GM19467 (cell line): ENCODE measurements at regions not wholly inside any gene's neighbourhood (a gene's known extent, or its start where the extent isn't known, plus 50 kb on each side); places are given as distances from the start of the nearest gene placed in this dataset.
"Not testable (repeated sequence)": the region's sequence is repeated elsewhere in the genome, so short reads cannot be mapped to it uniquely, and the experiment has no call there.

Experiments used
- ATAC-seq: cut with Tn5 transposase; IDR thresholded peaks from one replicate; pipeline ENCODE4 v1.9.1; 2021; ENCODE audit warnings: mild to moderate bottlenecking, moderate library complexity; ENCODE audit not compliant: unreplicated experiment

DNA sequence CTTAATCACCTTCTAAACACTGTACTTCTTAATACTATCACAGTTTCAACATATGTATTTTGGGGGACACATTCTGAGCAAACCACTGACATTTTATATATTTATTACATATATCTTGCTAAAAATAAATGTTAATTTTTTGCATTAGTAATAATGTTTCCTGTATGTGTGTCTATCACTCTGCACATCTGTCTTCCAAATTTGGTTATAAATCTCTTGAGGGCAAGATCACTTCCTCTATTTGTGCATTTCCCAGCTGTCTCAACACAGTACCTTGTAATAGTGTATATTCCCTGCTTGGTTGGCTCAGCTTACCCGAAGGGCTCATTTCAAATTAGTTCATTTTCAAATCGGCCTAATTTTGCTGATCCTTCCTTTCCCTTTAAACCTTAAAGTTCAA lies 617.1 kb upstream of the GYPC start:
- ATAC-seq: no peak

DNA sequence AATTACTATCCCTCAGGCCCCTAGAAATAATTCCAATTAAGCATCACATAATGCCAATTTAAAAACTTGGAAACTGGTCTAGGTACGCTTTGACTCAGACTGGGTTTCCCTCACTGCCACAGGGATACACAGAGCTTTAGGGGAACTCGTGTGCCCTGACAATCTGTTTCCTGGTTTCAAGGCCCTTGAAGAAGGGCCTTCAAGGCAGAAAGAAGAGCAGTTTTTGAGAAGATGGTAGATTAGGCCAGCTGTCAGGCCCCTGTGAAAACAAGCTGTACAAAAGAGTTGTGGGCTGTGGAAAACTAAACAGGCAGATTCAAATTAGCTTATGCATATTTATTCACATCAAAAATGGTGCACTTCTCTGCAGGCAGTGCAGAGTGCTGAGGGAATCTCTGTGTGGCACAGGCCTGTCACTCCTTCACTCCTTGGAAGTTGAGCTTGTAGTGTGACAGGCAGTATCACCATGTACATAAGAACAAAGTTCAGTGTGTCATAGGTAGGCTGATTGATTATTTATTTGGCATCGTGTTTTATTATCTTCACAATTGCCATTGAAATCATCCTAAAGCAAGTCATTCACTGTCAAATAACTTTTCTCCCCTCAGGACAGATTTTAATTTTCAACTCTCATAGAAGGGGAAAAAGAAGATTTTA lies 614.4 kb upstream of the GYPC start:
- no peak for ATAC-seq

DNA sequence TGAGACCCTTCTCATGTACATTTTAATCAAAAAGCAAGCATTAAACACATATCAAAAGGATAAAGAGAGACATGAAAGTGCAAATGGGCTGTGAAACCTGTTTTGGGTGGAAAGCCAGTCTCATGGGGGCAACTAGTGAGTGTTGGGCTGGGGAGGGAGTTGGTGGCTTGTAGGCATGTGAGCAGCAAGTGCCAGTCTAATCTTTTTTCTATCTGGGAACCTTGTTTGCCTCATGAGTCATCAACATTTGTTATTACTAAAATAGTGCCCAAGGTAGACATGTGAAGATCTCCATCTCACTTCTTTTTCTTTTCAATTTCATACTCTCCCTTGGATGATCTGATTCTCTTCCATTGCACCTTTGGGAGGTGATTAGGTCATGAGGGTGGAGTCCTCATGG lies 613.9 kb upstream of the GYPC start:
- ATAC-seq: no peak

DNA sequence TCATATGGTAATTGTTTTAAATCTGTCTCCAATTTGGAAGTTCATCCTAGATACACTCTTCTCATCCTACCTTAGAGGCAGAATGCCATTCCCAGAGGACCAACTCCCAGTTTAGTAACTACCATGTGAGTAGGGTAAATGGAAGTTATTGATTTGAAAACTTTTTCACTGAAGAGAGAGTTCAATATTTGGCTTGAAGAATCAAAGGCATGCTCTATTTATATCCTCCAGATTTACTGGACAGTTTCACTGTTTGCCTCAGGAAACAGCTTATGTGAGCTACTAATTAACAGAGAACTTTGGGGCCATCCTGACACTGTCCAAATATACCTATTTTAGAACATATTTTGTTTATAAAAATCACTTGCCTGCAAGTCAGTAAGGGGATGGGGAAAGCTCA lies 607.2 kb upstream of the GYPC start:
- no peak for ATAC-seq

DNA sequence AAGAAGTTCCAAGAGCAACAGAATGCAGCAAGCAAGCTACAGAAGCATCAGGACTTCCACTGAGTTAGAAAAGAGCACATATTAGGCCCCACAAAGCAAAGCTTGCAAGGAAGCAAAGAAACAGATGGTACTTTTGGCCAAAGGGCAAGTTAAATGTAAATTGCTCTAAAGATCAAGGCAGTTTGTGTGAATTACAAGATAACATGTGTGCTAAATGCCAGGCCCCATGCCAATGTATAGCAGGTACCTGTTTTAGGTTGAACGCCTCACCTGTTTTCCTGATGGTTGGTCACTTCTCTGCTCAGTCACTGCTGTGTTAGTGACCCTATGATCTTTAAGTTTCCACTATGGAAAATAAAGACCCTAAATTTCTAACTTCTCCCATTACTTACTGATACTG lies 606.5 kb upstream of the GYPC start:
- no peak for ATAC-seq

DNA sequence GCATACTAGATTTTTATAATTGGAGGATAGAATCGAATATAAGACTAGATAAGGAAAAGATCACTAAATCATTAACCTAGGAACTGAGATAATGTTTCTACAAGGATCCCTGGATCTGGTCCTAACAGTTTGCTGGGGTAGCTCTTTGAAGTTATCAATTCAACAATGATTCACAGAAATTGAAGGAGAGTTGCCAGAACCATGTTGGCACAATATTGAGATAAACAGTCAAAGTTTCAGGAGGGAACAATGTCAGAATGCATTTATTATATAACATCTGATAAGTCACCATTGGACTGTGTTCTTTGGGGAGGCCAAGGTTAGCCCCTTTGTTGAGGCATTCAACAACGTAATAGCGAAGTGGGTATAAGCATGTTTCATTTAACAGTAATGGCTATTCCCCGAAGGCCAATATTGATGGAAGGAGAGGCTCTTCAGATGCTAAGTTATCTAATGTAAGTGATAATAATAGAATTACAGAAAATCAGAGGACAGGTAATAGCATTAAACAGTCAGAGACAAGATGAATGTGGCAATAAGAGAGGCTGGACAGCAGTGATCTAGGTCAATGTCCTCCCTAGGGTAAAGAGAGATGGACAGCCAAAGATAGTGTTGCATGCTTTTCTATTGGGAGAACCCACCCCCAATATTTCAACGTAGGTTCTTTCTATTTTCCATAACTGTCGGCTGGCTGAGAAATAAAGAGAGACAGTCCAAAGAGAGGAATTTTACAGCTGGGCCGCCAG lies 604.8 kb upstream of the GYPC start:
- no peak for ATAC-seq

DNA sequence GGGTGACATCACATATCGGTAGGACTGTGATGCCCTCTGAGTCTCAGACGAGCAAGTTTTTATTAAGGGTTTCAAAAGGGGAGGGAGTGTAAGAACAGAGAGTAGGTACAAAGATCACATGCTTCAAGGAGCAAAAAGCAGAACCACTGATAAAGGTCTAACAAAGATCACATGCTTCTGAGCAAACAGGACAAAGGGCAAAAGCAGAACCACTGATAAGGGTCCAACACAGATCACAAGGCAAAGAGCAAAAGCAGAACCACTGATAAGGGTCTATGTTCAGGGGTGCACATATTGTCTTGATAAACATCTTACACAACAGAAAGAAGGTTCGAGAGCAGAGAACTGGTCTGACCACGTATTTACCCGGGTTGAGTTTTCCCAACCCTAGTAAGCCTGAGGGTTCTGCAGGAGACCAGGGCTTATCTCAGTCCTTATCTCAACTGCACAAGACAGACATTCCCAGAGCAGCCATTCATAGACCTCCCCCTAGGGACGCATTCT lies 604.2 kb upstream of the GYPC start:
- ATAC-seq: not testable (repeated sequence)

DNA sequence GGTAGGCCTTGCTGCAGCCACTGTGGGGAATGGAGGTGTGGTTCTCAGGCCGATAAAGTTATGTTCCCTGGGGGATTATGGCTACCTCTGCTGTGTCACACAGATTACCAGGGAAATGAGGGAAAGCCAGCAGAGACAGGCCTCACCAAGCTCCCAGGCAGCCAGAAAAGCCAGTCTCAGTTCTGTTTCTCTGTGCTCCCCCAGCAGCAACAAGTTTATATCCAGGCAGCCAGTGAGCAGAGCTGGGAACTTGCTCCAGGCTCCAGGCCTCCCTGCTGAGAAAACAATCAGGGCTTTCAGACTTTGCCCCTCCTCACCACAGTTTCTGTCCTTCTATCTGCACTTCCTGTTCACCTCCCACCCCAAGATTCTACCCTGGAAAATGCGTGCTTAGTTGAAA lies 596.6 kb upstream of the GYPC start:
- no peak for ATAC-seq

DNA sequence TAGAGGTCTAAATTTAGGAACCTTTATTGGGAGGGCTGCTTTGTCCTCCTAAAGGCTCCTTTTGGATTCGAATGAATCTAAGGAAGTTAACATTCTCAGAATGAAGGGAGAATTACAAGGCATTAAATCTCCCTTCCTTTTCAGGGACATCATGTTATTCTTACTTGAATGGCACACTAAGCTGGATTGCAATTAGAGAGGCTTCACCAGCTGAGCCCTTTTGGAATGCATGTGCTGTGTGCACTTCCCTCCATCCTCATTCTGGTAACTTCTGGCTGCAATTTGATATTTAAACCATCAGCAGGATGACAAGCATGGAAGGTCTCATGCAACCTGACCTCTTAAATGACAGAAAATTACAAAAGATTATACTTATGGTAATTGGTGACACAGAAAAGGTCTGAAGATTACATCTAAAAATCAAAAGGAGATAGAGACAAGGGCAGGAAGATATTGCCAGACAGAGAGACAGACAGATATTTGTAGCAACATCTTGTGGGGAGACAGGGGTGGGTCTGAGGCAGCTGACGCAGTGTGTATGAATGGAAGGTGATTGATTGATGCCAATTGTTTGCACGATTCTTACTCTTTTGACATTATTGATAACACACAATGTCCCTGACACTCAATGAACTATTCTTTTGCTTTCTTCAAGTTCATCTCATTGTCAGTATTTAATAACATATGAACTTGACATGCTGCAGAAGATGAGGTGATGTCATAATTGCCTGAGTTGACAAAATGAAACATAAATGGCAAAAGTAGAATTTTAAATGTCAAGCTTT lies 570.8 kb upstream of the GYPC start:
- no peak for ATAC-seq

DNA sequence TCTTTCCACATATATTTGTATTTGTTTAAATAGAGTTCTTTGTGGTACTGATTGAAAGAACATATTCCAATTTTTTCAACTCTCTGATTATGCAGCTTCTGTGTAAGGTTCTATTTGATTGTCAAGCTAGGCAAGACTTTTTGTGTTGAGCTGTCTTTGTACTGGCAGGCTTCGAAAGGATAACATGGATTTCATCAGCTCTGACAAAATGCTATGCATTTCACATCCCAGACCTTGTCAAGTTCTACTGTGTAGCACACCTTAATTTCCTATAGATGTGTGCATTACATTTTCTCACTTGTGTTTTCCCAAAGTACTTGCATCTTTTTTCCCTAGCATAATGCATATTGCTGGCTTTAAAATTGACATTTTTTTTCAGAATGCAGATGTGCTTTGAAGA lies 555.0 kb upstream of the GYPC start:
- no peak for ATAC-seq

DNA sequence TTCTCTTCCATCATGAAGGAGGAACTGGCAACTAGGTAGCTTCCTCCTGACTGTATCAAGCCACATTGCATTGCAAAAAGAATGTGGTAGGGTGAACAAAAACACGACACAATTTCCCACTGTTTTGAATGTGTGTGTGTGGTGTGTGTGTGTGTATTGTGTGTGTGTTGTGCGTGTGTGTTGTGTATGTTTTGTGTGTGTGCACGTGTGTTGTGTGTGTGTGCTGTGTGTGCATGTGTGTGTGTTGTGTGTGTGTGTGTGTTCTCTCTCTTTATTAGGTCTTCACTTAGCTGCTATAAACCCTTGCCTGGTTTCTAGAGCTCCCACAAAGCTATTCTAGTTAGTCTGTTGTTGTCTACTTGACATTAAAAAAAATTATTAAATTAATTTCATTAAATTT lies 550.0 kb upstream of the GYPC start:
- ATAC-seq: no peak

DNA sequence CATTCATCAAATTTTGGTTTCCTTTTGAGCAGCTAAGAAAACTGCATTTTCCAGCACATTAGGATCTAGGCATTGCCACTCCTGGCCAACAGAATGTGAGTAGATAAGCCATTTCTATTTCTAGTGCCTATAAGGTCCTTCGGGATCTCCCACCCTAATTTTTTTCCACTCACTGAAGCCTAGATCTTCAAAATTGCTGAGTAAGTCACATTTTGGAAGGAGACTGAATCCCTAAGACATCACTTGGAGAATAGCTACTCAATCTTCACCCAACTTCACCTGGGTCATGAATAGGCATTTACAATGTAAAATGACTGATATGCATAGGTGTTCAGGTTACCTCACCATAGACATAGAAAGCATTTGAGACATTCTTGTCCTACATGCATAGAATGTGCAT lies 548.1 kb upstream of the GYPC start:
- ATAC-seq: no peak

DNA sequence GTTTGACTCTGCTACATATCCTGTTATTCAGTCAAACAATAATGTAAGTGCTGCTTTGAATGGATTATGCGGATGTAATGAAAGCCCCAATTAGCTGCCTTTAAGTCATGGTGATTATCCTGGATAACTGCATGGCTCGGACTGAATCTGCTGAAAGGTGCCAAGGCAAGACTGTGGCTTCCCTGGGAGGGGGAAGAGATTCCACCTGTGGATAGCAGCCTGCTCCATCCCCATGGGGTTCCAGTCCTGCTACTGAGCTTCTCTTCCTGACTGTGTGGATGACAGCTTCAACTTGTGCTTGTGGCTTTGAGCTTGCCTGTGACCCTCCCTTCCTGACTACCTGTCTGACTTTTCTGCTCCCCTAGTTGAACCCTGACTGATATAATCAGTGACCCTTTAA lies 540.0 kb upstream of the GYPC start:
- ATAC-seq: no peak

DNA sequence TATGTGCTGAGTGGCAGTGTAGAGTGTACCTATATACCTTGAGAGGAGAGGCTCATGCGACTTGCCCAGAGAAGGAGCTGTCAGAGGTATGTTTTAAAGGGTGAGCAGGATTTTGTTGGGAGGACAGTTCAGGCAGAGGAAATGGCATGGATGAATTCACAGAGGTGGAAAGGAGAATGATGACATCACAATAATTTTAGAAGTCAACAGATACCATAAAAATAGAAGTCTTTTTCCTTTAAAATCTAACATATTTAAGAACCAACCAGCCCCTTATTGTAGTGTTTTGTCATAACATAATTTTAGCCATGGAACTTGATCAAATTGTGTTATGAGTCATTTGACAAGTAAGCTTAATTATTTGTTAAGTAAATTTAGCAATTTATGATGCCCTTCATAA lies 538.1 kb upstream of the GYPC start:
- no peak for ATAC-seq

DNA sequence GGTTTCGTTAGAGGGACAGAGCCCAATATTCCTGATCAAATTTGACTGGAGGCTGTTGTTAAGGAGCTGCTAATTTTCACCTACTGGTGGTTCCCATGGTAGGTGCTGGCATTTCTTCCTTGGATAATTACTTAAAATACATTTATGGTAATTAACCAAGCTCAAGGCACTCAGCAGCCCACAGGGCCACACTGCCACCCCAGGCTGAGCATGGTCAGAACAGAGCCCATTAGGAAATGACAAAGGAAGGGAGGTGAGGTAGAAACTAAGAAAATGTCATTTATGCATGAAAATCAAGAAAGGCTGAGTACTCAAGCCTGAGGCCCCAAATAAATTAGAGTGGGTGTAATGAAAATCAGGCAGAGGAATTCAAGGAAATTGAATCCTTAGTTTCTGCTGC lies 510.2 kb upstream of the GYPC start:
- no peak for ATAC-seq

DNA sequence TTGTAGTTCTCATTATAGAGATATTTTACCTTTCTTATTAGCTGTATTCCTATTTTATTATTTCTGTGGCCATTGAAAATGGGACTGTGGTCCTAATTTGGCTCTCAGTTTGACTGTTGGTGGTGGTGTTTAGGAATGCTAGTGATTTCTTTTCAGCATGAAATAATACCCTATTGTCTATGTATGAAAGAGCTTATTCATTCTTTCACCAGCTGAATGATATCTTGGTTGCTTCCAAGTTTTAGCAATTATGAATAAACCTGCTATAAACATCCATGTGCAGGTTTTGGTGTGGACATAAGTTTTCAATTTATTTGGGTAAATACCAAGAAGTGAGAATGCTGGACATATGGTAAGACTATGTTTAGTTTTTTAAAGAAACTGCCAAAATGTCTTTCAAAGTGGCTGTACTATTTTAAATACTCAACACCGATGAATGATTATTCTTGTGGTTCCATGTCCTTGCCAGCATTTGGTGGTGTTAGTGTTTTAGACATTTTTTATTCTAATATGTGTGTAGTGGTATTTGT lies 501.6 kb upstream of the GYPC start:
- no peak for ATAC-seq

DNA sequence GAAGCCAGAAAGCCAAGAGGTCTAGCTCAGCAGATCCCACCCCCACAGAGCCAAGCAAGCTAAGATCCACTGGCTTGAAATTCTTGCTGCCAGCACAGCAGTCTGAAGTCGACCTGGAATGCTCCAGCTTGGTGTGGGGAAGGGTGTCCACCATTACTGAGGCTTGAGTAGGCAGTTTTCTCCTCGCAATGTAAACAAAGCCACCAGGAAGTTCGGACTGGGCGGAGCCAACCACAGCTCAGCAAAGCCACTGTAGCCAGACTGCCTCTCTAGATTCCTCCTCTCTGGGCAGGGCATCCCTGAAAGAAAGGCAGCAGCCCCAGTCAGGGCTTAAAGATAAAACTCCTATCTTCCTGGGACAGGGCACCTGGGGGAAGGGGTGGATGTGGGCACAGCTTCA lies 495.0 kb upstream of the GYPC start:
- ATAC-seq: not testable (repeated sequence)

DNA sequence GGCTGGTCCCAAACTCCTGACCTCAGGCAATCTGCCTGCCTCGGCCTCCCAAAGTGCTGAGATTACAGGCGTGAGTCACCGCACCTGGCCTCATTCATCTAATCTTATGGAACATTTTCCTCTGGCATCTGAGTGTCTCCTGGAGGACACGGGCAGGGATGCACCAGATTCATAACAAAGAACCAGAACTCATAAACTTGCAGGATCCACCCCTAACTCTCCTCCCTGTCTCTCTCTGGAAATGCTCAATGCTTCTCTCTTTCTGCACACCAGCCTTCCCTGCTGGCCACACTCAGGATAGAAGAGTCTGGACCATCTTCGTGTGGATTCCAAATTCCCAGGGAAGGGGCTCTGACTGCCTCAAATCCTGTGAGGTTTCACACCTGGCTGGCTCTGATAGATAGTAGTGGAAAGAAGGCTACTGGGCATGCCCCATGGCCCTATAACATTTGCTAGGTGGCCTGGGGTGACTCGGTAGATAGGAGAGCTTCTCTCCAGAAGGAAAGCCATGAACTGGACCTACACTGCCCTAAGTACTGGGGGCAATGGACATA lies 483.2 kb upstream of the GYPC start:
- no peak for ATAC-seq

DNA sequence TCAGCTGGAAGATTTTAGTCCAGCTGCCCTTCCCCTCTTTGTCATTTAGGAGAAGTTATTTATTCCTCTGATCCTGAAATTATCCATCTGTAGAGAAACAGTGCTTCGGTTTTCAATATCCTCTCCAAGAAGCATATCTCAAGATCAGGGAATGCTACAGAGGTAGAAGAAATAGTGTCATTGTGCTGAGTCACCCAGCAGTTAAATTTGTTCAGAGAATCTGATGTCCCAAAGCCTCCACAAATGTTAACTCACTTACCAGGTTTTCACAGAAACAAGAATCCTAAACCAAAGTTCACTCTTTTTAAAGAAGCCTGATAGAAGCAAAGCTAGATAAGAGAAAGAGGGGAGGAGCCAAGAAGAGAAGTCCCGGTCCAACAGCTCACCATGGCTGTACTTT lies 480.7 kb upstream of the GYPC start:
- ATAC-seq: no peak

DNA sequence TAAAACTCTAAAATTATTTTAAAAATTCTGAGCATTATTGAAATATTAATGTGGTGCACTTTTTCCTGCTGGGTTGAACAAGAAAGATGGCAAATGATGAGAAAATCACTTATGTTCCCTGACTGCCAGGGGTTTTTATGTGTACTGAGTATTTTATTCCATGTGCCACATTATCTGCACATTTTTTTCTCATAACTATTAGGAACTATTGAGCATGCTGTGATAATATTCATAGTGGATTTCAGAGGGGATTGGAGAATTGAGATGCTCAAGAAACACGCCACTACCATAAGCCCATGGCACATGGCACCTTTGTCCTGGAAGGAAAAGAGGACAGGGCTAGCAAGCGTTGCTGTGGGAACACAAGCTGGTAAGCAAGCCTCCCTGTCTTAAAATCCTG lies 478.5 kb upstream of the GYPC start:
- no peak for ATAC-seq

DNA sequence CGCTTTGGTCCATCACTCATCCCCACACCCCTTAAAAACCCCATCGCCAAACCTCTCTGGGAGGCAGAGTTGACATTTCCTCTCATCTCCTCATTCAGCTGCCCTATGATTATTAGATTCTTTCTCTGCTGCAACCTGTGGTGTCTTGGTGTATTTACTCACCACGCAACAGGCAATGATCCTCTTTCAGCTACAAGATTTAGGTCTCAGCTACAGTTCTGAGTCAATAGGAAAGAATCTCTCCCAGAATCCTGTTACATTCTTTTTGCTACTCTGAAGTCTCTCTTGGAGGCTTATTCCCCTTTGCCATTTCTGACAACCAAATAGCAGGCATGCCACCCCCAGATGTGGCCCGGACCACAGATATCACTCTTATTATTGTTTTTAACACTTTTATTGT lies 468.3 kb upstream of the GYPC start:
- no peak for ATAC-seq
